GM12891 (cell line): ENCODE measurements at regions not wholly inside any gene's neighbourhood (a gene's known extent, or its start where the extent isn't known, plus 50 kb on each side); places are given as distances from the start of the nearest gene placed in this dataset.

Experiments used
- DNase-seq: peaks from one replicate; pipeline ENCODE4 v3.0.0; 2011; ENCODE audit warnings: low spot score; ENCODE audit not compliant: insufficient read length
- FAIRE-seq: peaks from 2 replicates; lab custom pipeline; 2011; peaks lifted over from hg19 to GRCh38; lab: Jason Lieb, UNC
- PAX5 ChIP-seq: IDR thresholded peaks from 2 replicates; pipeline ENCODE4 v1.6.1; 2011; ENCODE audit warnings: low read length, moderate library complexity, mild to moderate bottlenecking; ENCODE audit not compliant: insufficient read depth, severe bottlenecking
- POLR2A ChIP-seq: IDR thresholded peaks from 2 replicates; pipeline ENCODE4 v1.6.1; 2011; ENCODE audit warnings: low read depth, low read length, control low read depth
- POLR2AphosphoS5 ChIP-seq: IDR thresholded peaks from 2 replicates; pipeline ENCODE4 v1.6.1; 2011; ENCODE audit warnings: low read depth, low read length, control low read depth
- POU2F2 ChIP-seq: IDR thresholded peaks from 2 replicates; pipeline ENCODE4 v1.6.1; 2011; ENCODE audit warnings: low read depth, mild to moderate bottlenecking, control low read depth, low read length, moderate library complexity
- SPI1 ChIP-seq: IDR thresholded peaks from 2 replicates; pipeline ENCODE4 v1.6.1; 2011; ENCODE audit warnings: low read depth, low read length, control low read depth
- TAF1 ChIP-seq: IDR thresholded peaks from 2 replicates; pipeline ENCODE4 v1.6.1; 2011; ENCODE audit warnings: low read depth, low read length, control low read depth

GRCh38 chr14:71511152-71511551 lies 421.1 kb upstream of the RGS6 start:
- FAIRE-seq (no peak), DNase-seq (no peak)
- TF ChIP-seq POU2F2 (no peak), POLR2A (no peak), POLR2AphosphoS5 (no peak), TAF1 (no peak), SPI1 (no peak), PAX5 (no peak)

GRCh38 chr14:71514941-71515919 lies 417.0 kb upstream of the RGS6 start:
- FAIRE-seq (no peak), DNase-seq (no peak)
- TF ChIP-seq PAX5: no peak
- TF ChIP-seq POLR2A: no peak
- no peak for TF ChIP-seq POLR2AphosphoS5
- TF ChIP-seq POU2F2: no peak
- no peak for TF ChIP-seq TAF1
- no peak for TF ChIP-seq SPI1

GRCh38 chr14:71521238-71522135 lies 410.7 kb upstream of the RGS6 start:
- FAIRE-seq (peak; percentile 72), DNase-seq (no peak)
- TF ChIP-seq TAF1: no peak
- TF ChIP-seq POLR2AphosphoS5: no peak
- TF ChIP-seq PAX5: no peak
- no peak for TF ChIP-seq POLR2A
- TF ChIP-seq SPI1: no peak
- no peak for TF ChIP-seq POU2F2

GRCh38 chr14:71523630-71524319 lies 408.5 kb upstream of the RGS6 start:
- FAIRE-seq (peak; percentile 13), DNase-seq (no peak)
- TF ChIP-seq POLR2AphosphoS5 (no peak), POU2F2 (no peak), SPI1 (peak; percentile 63), PAX5 (no peak)

GRCh38 chr14:71524320-71524982 lies 407.8 kb upstream of the RGS6 start:
- no peak for DNase-seq

GRCh38 chr14:71525663-71526221 lies 406.5 kb upstream of the RGS6 start:
- peak; percentile 31 for FAIRE-seq
- TF ChIP-seq POU2F2 (no peak), SPI1 (no peak), POLR2AphosphoS5 (no peak), TAF1 (no peak), POLR2A (no peak), PAX5 (no peak)
- DNase-seq: no peak

More at GRCh38 chr14:71524320-71524982, 407.8 kb upstream of the RGS6 start:
- peak; percentile 79 for FAIRE-seq
- TF ChIP-seq POLR2AphosphoS5 (no peak), PAX5 (no peak), SPI1 (no peak), TAF1 (no peak)

- FAIRE-seq: no peak
- TF ChIP-seq SPI1: no peak
- TF ChIP-seq PAX5: no peak
- no peak for TF ChIP-seq POLR2AphosphoS5
- no peak for TF ChIP-seq POU2F2
- no peak for TF ChIP-seq TAF1
- TF ChIP-seq POLR2A: no peak
Measured at GRCh38 chr14:71526388-71526787, 405.8 kb upstream of the RGS6 start.

GRCh38 chr14:71527838-71528237 lies 404.4 kb upstream of the RGS6 start:
- FAIRE-seq (no peak), DNase-seq (no peak)
- TF ChIP-seq POLR2AphosphoS5: no peak
- TF ChIP-seq PAX5: no peak
- TF ChIP-seq TAF1: no peak
- no peak for TF ChIP-seq POU2F2
- TF ChIP-seq POLR2A: no peak
- TF ChIP-seq SPI1: no peak

More at GRCh38 chr14:71526388-71526787, 405.8 kb upstream of the RGS6 start:
- DNase-seq: no peak

GRCh38 chr14:71529848-71530247 lies 402.4 kb upstream of the RGS6 start:
- TF ChIP-seq PAX5: no peak
- no peak for FAIRE-seq
- no peak for DNase-seq
